HAP-1 (cell line): ENCODE measurements at regions not wholly inside any gene's neighbourhood (a gene's known extent, or its start where the extent isn't known, plus 50 kb on each side); places are given as distances from the start of the nearest gene placed in this dataset.

Source experiments
- DNase-seq, 2 experiments: peaks; one replicate each; pipeline ENCODE4 v3.0.0-alpha.2; 2016 to 2020; ENCODE audit warnings: low spot score in 2 of 2
- H3K27me3 ChIP-seq: fragments of 250-450 bp; sonication (Bioruptor Pico); 2 replicates; pipeline ENCODE4 v1.5.1; 2020; ENCODE audit warnings: low read depth, mild to moderate bottlenecking, moderate library complexity
- H3K36me3 ChIP-seq: fragments of 250-450 bp; sonication (Bioruptor Pico); replicated peaks from 2 replicates; pipeline ENCODE4 v1.5.1; 2020; ENCODE audit warnings: mild to moderate bottlenecking
- H3K4me1 ChIP-seq: fragments of 250-450 bp; sonication (Bioruptor Pico); 2 replicates; pipeline ENCODE4 v1.5.1; 2020; ENCODE audit warnings: mild to moderate bottlenecking
- H3K4me3 ChIP-seq: fragments of 250-450 bp; sonication (Bioruptor Pico); 2 replicates; pipeline ENCODE4 v1.5.1; 2020; ENCODE audit warnings: mild to moderate bottlenecking, moderate library complexity
- H3K9me3 ChIP-seq: fragments of 250-450 bp; sonication (Bioruptor Pico); 2 replicates; pipeline ENCODE4 v1.5.1; 2020; ENCODE audit warnings: mild to moderate bottlenecking, moderate library complexity
- in situ Hi-C: fragments of 300-500 bp; cut with MboI; formaldehyde crosslinking; loops from 3 replicates; pipeline ENCODE4 v1.14.3; 2020; ENCODE audit warnings: low sequenced_read_pairs, inconsistent platforms, mixed read lengths

DNA sequence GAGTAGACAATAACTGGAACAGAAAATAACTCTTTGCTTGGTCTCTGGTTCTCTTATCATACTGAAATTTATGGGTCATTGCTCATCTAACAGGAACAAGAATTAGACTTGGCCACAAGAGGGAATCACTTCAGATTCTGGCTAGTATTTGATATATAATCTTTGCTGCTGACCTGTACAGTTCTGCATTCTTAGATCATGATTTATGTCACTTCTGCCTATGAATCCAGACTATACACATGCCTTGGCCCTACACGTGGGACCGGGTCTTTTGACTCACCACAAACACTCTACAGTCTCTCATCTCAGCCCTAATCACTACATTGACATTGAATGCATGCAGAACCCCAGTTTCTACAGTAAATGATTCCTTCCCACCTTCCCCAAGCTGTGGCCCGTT lies 162.5 kb upstream of the SOX2 start:
- in situ Hi-C loops = no loop called here

DNA sequence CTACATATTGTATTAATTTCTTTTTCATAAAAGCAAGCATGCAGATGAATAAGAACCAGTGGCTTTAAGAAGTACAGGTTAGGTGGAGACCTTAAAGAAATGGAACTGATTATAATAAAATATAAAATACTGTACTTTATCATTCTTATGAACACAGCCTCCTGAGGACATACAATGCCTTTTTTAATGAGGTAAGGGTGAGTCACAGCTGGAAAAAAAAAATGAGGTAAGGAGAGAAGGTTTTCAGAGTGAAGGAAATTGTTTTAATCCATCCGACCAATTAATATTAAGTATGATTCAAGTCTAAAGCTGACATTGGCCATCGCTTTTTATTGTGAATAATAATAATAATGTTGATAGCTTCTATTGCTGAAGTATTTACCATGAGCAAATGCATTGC lies 170.3 kb upstream of the SOX2 start:
- no peak for DNase-seq
- no peaks in the 10 kb centered on the region for H3K27me3 ChIP-seq

More for the DNA sequence above, 162.5 kb upstream of the SOX2 start:
- DNase-seq = no peak
- Histone ChIP-seq H3K9me3 (no peaks in the 10 kb centered on the region), H3K27me3 (no peaks in the 10 kb centered on the region), H3K36me3 (no peaks in the 10 kb centered on the region), H3K4me1 (peaks cover 3% of the 10 kb centered on the region; the same call in 1 of the 2 replicates), H3K4me3 (no peak overlapping the region)

DNA sequence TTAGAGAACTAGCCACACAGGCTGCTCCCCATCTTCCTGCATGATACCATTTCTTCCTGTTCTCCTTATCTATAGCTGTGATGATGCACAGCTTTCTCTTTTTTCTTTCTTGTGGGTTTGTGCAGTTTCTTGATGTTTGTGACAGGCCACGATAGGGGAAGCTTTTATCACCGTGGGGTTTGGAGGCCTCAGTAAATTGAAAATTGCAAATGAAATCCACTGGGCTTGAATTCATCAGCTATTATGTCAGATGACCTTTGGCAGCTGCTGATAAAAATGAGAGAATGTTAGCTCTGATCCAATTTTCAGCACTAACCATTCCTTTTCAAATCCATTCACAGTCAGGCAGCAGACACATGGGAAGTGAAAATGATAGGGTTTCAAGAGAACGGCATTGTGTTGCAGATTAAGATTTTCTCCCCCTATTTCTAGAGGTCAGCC lies 176.9 kb upstream of the SOX2 start:
- no peaks in the 10 kb centered on the region for H3K36me3 ChIP-seq
- in situ Hi-C loops = no loop called here
- no peaks in the 10 kb centered on the region for H3K27me3 ChIP-seq
- peak; percentile 33 to 54 for DNase-seq
- H3K4me3 ChIP-seq = no peak overlapping the region
- H3K4me1 ChIP-seq = peaks cover 4% of the 10 kb centered on the region; the same call in 1 of the 2 replicates
- H3K9me3 ChIP-seq = no peaks in the 10 kb centered on the region

More for the DNA sequence above, 170.3 kb upstream of the SOX2 start:
- H3K36me3 ChIP-seq = no peaks in the 10 kb centered on the region
- no peak overlapping the region for H3K4me3 ChIP-seq
- H3K9me3 ChIP-seq = no peaks in the 10 kb centered on the region
- no peaks in the 10 kb centered on the region for H3K4me1 ChIP-seq
- in situ Hi-C loops = no loop called here

DNA sequence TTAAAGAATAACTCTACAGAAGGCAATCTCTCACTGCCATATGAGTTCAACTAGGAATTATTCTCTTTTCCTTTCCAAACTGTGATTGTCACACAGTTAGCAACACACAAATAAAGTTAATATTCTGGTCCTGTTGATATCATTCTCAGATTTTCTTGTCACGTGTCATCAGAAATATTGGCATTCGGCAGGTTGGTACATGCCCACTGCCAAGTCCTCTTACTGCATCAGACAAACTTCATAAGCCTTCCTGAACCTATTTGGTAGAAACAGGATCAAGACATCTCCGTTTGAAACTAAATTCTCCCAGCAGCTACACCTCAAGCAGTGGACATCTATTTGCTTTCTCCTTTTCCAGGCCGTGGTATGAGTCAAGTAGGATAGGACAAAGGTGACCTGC lies 177.9 kb upstream of the SOX2 start:
- DNase-seq = no peak
- Histone ChIP-seq H3K9me3 (no peaks in the 10 kb centered on the region), H3K4me3 (no peak overlapping the region), H3K27me3 (no peaks in the 10 kb centered on the region), H3K4me1 (peaks cover 4% of the 10 kb centered on the region; the same call in 1 of the 2 replicates), H3K36me3 (no peaks in the 10 kb centered on the region)
- in situ Hi-C loops = no loop called here

DNA sequence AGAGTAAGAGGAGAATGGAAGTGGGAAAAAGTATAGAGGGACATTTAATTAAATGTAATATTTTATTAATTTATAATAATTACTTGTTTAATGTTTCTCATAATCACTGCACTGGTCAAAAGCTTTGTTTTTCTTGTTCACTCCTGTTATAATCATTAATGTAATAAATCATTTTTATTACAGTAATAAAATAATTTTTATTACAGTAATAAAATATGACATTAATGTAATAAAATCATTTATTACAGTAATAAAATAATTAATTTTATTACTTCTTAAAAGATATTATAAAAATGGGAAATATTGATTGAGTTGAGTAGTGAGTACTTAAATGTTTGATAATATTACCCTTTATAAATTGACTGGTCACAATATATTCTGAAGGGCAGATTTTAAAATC lies 181.1 kb upstream of the SOX2 start:
- in situ Hi-C loops = no loop called here
- DNase-seq = no peak

DNA sequence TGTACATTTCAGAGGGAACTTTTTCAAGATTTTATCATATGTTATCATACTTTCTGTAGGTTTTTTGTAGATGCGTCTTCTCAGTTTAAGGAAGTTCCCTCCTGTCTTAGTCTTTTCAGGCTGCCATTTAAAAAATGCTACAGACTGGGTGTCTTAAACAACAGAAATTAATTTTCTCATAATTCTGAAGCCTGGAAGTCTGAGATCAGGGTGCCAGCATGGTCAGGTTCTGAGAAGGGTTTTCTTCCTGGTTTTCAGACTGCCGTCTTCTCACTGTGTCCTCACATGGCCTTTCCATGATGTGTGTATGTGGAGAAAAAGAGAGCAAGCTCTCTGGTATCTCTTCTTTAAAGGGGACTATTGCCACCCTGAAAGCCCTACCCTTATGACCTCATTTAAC lies 189.9 kb upstream of the SOX2 start:
- Histone ChIP-seq H3K4me1 (no peaks in the 10 kb centered on the region), H3K9me3 (no peaks in the 10 kb centered on the region), H3K4me3 (no peak overlapping the region), H3K36me3 (no peaks in the 10 kb centered on the region), H3K27me3 (no peaks in the 10 kb centered on the region)
- in situ Hi-C loops = no loop called here
- no peak for DNase-seq

More for the DNA sequence above, 181.1 kb upstream of the SOX2 start:
- no peak overlapping the region for H3K4me3 ChIP-seq
- H3K27me3 ChIP-seq = no peaks in the 10 kb centered on the region
- no peaks in the 10 kb centered on the region for H3K9me3 ChIP-seq
- peaks cover 4% of the 10 kb centered on the region; the same call in 1 of the 2 replicates for H3K4me1 ChIP-seq
- H3K36me3 ChIP-seq = no peaks in the 10 kb centered on the region

DNA sequence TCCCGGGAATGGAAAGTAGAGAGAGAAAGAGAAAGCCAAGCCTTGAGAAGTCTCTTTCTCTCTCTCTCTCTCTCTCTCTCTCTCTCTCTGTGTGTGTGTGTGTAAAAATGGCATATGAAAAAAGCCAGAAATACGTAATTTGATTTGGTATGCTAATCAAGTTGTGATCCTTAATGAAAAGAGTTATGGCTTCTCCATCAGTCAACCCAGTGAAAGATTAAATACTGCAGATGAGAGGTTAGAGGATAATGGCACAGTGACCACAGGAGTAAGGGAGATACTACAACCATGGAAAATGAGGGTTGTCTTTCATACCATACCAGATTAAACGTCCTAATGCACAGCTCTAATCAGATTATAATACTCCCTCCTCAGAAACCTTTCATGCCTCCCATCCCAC lies 193.5 kb upstream of the SOX2 start:
- in situ Hi-C loops = no loop called here
- Histone ChIP-seq H3K4me3 (no peak overlapping the region), H3K27me3 (no peaks in the 10 kb centered on the region), H3K36me3 (no peaks in the 10 kb centered on the region), H3K4me1 (no peaks in the 10 kb centered on the region), H3K9me3 (no peaks in the 10 kb centered on the region)
- no peak for DNase-seq

DNA sequence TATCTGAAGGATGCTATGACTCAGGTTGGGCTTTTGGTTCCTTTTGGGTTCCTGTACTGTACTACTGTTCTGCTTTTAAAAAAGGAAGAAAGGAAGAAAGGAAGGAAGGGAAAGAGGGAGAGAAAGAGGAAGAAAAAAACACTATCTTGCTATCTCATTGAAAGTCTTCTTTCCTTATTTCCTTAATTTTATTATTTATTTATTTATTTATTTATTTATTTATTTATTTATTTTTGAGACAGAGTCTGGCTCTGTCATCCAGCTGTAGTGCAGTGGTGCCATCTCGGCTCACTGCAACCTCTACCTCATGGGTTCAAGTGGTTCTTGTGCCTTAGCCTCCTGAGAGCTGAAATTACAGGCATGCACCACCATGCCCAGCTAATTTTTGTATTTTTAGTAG lies 198.9 kb upstream of the SOX2 start:
- no peaks in the 10 kb centered on the region for H3K36me3 ChIP-seq
- peaks cover 17% of the 10 kb centered on the region for H3K9me3 ChIP-seq
- in situ Hi-C loops = no loop called here
- DNase-seq = no peak
- no peaks in the 10 kb centered on the region for H3K4me1 ChIP-seq
- H3K4me3 ChIP-seq = no peak overlapping the region
- no peaks in the 10 kb centered on the region for H3K27me3 ChIP-seq

DNA sequence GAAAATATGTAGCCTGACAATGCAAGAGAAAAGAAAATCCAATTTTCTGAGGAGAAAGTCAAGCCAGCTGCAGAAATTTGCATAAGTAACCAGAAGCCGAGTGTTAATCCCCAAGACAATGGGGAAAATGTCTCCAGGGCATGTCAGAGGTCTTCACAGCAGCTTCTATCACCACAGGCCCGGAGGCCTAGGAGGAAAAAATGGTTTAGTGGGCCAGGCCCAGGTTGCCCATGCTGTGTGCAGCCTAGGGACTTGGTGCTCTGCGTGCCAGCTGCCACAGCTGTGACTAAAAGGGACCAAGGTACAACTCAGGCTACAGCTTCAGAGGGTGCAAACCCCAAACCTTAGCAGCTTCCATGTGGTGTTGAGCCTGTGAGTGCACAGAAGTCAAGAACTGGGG lies 201.2 kb upstream of the SOX2 start:
- Histone ChIP-seq H3K9me3 (peaks cover 17% of the 10 kb centered on the region), H3K4me1 (no peaks in the 10 kb centered on the region), H3K4me3 (no peak overlapping the region), H3K36me3 (no peaks in the 10 kb centered on the region), H3K27me3 (no peaks in the 10 kb centered on the region)
- peak in 1 of 2 experiments; percentile 24 for DNase-seq
- in situ Hi-C loops = no loop called here

DNA sequence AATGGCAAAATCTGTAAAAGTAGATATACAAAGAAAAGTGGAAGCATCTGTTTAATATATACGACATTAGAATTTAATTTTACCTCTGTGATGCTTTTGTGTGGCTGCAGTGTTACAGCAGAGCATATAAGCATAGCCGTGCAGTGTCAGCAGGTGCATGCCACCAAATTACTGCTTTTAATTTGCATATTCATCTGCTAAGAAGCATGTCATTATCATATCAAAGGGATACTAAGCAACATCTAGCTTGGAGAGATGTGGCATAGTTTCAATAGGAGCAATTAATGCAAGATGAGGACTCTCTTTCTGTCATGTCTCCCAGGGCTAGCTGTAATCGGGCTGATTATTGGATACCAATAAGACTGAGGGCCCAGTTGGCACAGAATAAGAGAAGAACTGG lies 214.4 kb upstream of the SOX2 start:
- Histone ChIP-seq H3K9me3 (no peaks in the 10 kb centered on the region), H3K4me1 (no peaks in the 10 kb centered on the region), H3K4me3 (no peak overlapping the region), H3K36me3 (no peaks in the 10 kb centered on the region), H3K27me3 (no peaks in the 10 kb centered on the region)
- in situ Hi-C loops = no loop called here
- no peak for DNase-seq

DNA sequence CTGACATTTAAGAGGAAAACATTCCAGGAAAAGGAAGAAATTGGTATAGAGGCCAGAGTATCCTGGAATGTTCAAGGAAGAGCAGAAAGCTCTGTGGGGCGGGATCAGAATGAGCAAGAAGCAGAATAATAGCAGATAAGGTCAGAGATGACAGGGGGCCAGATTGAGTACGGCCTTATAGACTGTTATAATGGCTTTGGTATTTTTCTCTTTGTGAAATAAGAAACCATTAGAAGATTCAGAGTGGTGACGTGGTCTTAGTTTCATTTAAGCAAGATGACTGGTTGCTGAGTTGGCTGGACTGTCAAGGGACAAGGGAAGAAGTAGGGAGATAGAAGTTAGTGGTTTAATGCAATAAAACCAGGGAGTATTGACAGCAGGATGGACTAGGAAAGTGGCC lies 218.3 kb upstream of the SOX2 start:
- Histone ChIP-seq H3K9me3 (no peaks in the 10 kb centered on the region), H3K4me1 (no peaks in the 10 kb centered on the region), H3K36me3 (no peaks in the 10 kb centered on the region), H3K27me3 (no peaks in the 10 kb centered on the region), H3K4me3 (no peak overlapping the region)
- in situ Hi-C loops = no loop called here
- no peak for DNase-seq

DNA sequence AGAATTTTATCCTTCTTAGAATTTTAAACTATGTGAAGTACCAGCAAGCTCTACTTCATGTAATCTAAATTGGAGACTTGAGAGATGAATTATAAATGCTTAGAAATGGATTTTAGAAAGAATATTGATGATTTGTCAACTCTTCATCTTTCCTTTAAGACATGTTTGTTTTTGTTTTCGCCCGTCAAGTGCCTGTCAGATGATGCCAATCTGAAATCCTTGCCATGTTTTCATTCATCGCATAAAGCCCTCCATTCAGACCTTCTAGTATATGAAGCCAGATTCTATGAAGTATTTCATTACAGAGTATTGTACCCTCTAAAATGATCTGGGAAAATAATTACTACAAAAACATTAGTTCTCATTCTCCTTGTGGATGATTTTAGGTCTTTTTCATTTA lies 223.2 kb upstream of the SOX2 start:
- H3K9me3 ChIP-seq = no peaks in the 10 kb centered on the region
- in situ Hi-C loops = no loop called here
- peaks cover 4% of the 10 kb centered on the region for H3K27me3 ChIP-seq
- no peak for DNase-seq
- H3K4me3 ChIP-seq = no peak overlapping the region
- no peaks in the 10 kb centered on the region for H3K4me1 ChIP-seq
- H3K36me3 ChIP-seq = no peaks in the 10 kb centered on the region

DNA sequence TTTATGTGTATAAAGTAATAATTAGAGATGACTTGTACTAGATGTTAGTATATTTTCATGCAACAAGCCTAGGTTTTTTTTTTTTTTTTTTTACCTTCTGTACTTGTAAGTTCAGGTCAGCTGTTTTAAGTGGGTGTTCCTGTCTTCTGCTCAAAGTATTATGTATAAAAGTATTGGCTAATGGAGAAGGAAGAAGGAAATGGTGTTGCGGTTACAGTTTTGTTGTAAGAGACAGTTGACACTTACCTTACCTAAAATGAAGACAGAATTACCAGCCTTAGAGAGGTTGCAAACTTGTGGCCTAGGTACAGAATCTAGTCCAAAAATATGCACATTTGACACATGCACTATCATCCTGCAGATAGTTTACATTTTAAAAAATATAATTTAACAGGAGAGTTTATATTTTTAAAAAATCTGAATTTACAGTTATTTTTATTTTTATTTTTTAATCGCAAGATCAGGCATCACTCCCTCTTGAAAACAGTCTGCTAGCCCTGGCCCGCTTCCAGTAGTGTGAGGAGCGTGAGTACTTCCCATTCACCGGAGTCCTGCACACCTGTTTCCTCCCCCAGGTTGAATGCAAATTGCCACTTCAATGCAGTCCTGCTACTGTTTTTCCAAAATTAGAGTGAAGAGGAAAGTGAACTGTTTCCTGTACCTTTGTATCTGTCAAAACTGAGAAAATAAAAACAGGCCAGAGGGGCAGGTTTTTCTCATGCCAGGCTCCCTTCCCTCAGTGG lies 224.3 kb upstream of the SOX2 start:
- DNase-seq = no peak
- Histone ChIP-seq H3K4me3 (no peak overlapping the region), H3K9me3 (no peaks in the 10 kb centered on the region), H3K36me3 (no peaks in the 10 kb centered on the region), H3K27me3 (peaks cover 4% of the 10 kb centered on the region), H3K4me1 (no peaks in the 10 kb centered on the region)
- in situ Hi-C loops = no loop called here

DNA sequence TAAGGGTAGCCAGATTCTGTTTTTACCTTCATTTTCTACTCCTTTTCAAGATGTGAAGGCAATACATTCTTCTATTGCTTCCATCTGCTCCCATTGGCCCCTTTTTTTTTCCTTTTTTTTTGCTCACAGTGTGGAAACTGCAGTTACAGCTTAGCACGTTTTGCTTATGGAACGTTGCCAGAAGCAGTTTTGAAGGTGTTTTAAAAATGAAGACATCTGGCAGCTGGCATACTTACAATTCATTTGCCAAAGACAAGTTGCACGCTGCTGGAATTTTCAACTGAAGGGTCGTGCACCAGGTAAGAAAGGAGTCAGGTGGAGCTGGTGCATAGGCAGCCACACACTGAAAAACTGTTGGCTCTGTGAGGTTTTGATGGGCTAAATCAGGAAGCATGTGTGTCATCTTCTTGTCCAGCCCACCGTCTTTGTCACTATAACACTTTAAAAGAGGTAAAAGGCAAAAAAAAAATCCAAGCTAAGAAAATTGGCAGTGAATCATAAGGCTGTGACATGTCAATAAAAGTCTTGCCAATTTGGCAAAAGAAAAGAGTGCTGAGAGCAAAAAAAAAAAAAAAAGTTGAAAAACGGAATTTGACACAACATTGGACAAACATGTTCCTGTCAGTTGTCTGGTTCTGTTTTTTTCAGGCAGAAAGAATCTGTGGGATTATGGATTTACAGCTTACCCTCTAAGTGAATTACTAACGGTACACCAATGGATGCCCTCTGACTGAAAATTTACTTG lies 225.4 kb upstream of the SOX2 start:
- Histone ChIP-seq H3K4me3 (no peak overlapping the region), H3K4me1 (no peaks in the 10 kb centered on the region), H3K9me3 (no peaks in the 10 kb centered on the region), H3K36me3 (no peaks in the 10 kb centered on the region), H3K27me3 (peaks cover 4% of the 10 kb centered on the region)
- no peak for DNase-seq
- in situ Hi-C loops = no loop called here
